ENCODE measurements at regions not wholly inside any gene's neighbourhood (a gene's known extent, or its start where the extent isn't known, plus 50 kb on each side); places are given as distances from the start of the nearest gene placed in this dataset.

- TF ChIP-seq, protein P1, sequence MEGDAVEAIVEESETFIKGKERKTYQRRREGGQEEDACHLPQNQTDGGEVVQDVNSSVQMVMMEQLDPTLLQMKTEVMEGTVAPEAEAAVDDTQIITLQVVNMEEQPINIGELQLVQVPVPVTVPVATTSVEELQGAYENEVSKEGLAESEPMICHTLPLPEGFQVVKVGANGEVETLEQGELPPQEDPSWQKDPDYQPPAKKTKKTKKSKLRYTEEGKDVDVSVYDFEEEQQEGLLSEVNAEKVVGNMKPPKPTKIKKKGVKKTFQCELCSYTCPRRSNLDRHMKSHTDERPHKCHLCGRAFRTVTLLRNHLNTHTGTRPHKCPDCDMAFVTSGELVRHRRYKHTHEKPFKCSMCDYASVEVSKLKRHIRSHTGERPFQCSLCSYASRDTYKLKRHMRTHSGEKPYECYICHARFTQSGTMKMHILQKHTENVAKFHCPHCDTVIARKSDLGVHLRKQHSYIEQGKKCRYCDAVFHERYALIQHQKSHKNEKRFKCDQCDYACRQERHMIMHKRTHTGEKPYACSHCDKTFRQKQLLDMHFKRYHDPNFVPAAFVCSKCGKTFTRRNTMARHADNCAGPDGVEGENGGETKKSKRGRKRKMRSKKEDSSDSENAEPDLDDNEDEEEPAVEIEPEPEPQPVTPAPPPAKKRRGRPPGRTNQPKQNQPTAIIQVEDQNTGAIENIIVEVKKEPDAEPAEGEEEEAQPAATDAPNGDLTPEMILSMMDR (IDR thresholded peaks at IDR 0.05; ENCODE audit: extremely low read depth, missing control alignments), result no peak
- no peak for DNase-seq (ENCODE audit: low spot score)
Observed at GRCh38 chr4:164154416-164154815, 599.5 kb upstream of the SMIM31 start.

DNA sequence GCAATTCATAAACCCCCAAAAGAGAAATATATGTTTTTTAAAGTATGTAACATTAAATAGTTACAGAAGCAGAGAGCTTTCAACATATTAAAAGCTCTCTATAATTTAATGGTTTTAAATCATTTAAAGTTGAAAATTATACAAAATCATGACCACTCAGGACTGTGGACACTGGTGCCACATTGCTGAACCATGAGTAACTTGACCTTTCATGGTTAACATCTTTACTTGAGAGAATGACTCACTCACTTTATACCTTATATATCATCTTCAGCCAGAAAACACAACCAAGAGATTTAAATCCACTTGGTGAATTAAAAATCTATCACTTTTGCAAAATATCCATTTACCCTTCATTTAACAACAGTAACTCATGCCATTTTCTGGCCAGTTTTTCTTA lies 584.3 kb upstream of the SMIM31 start:
- TF ChIP-seq, protein P1 (IDR thresholded peaks at IDR 0.05; ENCODE audit: extremely low read depth, missing control alignments), result no peak
- DNase-seq (ENCODE audit: low spot score), result no peak

GRCh38 chr4:164177153-164177552 lies 576.8 kb upstream of the SMIM31 start:
- DNase-seq (ENCODE audit: low spot score), result no peak
- TF ChIP-seq, protein P1 (IDR thresholded peaks at IDR 0.05; ENCODE audit: extremely low read depth, missing control alignments), result no peak

GRCh38 chr4:164177753-164178152 lies 576.2 kb upstream of the SMIM31 start:
- TF ChIP-seq, protein P1 (IDR thresholded peaks at IDR 0.05; ENCODE audit: extremely low read depth, missing control alignments), result no peak
- DNase-seq (ENCODE audit: low spot score), result no peak

- DNase-seq (ENCODE audit: low spot score), result no peak
- TF ChIP-seq, protein P1 (IDR thresholded peaks at IDR 0.05; ENCODE audit: extremely low read depth, missing control alignments), result no peak
Observed at GRCh38 chr4:164188236-164188635, 565.7 kb upstream of the SMIM31 start.

GRCh38 chr4:164192844-164193243 lies 561.1 kb upstream of the SMIM31 start:
- DNase-seq (ENCODE audit: low spot score), result no peak
- TF ChIP-seq, protein P1 (IDR thresholded peaks at IDR 0.05; ENCODE audit: extremely low read depth, missing control alignments), result no peak

GRCh38 chr4:164193676-164194075 lies 560.3 kb upstream of the SMIM31 start:
- TF ChIP-seq, protein P1 (IDR thresholded peaks at IDR 0.05; ENCODE audit: extremely low read depth, missing control alignments), result no peak
- DNase-seq (ENCODE audit: low spot score), result no peak
